Upper lobe of left lung (tissue), 4 donors: ENCODE measurements at regions not wholly inside any gene's neighbourhood (a gene's known extent, or its start where the extent isn't known, plus 50 kb on each side); places are given as distances from the start of the nearest gene placed in this dataset.

Source experiments
- POLR2A ChIP-seq, 4 donors: fragments of 450-650 bp; IDR thresholded peaks; one replicate each; pipeline ENCODE4 v1.5.1; 2016 to 2017; ENCODE audit warnings: antibody characterized with exemption in 4 of 4, mild to moderate bottlenecking in 2 of 4
- POLR2AphosphoS5 ChIP-seq, 2 donors: sonication (generic); formaldehyde crosslinking; IDR thresholded peaks; one replicate each; pipeline ENCODE4 v1.5.1; 2017; ENCODE audit warnings: antibody characterized with exemption in 2 of 2

DNA sequence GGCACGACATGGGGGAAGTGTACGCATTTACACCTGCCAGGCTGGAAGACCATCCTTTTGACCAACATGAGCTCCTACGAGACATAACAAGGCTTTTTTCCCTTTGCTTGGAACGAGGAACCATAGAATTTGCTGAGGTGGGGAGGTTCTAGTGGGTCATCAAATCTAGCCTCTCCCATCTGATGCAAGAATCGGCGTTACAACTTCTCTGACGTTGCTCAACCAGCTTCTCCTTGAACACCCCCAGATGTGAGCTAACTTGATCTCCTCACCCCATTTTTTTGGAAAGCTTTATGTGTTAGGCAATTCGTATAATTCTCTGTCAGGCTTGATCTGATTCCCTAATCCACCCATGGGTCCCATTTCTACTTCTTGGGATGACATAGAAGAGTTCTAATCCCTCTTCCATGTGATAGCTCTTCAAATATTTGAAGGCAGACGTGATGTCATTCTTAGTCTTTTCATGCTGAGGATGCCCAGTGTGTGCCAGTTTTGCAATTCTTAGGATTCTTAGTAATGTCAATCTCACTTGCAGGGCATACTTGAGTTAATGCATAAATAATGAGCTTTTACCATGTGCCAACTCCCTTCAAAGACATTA, 163.6 kb upstream of the PARP11 start:
- no peak for TF ChIP-seq POLR2A (IDR thresholded peaks at IDR 0.05)
- TF ChIP-seq POLR2AphosphoS5 (IDR thresholded peaks at IDR 0.05): no peak
